Gastroesophageal sphincter (tissue), 4 donors: ENCODE measurements at regions not wholly inside any gene's neighbourhood (a gene's known extent, or its start where the extent isn't known, plus 50 kb on each side); places are given as distances from the start of the nearest gene placed in this dataset.

ENCODE experiments used
- ATAC-seq: fragments of 150-250 bp; one replicate; pipeline ENCODE4 v1.9.1; 2016; ENCODE audit warnings: mild to moderate bottlenecking, moderate library complexity
- H3K27ac ChIP-seq, 4 donors: fragments of 200-600 bp; sonication (generic) in 3 of 4; 1 replicate in 3 of 4; 2 replicates in 1 of 4; pipeline ENCODE4 v1.5.1; 2016 to 2019
- H3K27me3 ChIP-seq: fragments of 200-600 bp; sonication (generic); one replicate; pipeline ENCODE4 v1.5.1; 2019
- H3K36me3 ChIP-seq, 2 donors: fragments of 200-600 bp; sonication (generic); one replicate each; pipeline ENCODE4 v1.5.1; 2019; ENCODE audit warnings: control low read depth in 1 of 2
- H3K4me1 ChIP-seq, 3 donors: fragments of 200-600 bp; sonication (generic); 1 replicate in 2 of 3; 2 replicates in 1 of 3; pipeline ENCODE4 v1.5.1; 2016 to 2019; ENCODE audit warnings: control low read depth in 2 of 3
- H3K4me3 ChIP-seq, 2 donors: fragments of 200-600 bp; sonication (generic); one replicate each; pipeline ENCODE4 v1.5.1; 2019; ENCODE audit warnings: mild to moderate bottlenecking in 1 of 2, moderate library complexity in 1 of 2
- H3K9me3 ChIP-seq, 3 donors: fragments of 200-600 bp; sonication (generic); one replicate each; pipeline ENCODE4 v1.5.1; 2017 to 2019; ENCODE audit warnings: control low read depth in 2 of 3
- EP300 ChIP-seq: sonication (generic); formaldehyde crosslinking; IDR thresholded peaks from one replicate; pipeline ENCODE4 v1.6.1; 2017; ENCODE audit warnings: antibody characterized with exemption, mild to moderate bottlenecking
- POLR2A ChIP-seq, 2 donors: fragments of 450-650 bp; IDR thresholded peaks; one replicate each; pipeline ENCODE4 v1.6.1; 2017; ENCODE audit warnings: antibody characterized with exemption in 2 of 2, mild to moderate bottlenecking in 2 of 2, moderate library complexity in 1 of 2
- POLR2AphosphoS5 ChIP-seq: sonication (generic); formaldehyde crosslinking; IDR thresholded peaks from one replicate; pipeline ENCODE4 v1.6.1; 2017; ENCODE audit warnings: antibody characterized with exemption
- WGBS, 2 donors: methylation state at CpG; one replicate each; pipeline ENCODE4 v1.1.5; 2018; ENCODE audit warnings: low coverage in 1 of 2; 5-methylcytosine and 5-hydroxymethylcytosine counted together
- TF ChIP-seq, protein P1 (sequence below), 4 experiments: fragments of 200-600 bp in 2 of 4; fragments of 450-650 bp in 2 of 4; sonication (generic) in 1 of 4; IDR thresholded peaks; one replicate each; pipeline ENCODE4 v1.5.1; 2017 to 2019; ENCODE audit warnings: antibody characterized with exemption in 4 of 4, mild to moderate bottlenecking in 2 of 4, moderate library complexity in 2 of 4

DNA sequence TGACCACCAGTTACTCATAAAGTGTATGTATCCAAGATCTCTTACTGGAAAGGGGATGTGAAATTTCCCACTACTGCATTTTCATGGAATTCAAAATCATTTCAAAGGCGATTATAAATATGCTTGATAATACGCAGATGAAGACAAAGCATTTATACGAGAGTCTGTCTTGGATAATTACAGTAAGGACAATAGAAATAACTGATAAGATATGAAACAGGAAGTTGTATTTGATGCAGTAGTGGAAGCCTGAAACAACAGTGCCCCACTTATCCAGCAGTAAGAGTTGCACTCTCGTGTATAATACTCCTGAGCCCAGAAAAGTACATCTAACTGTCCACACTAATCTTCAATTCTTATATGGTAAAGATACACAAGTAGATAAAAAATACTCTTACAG lies 188.7 kb upstream of the POU5F2 start:
- no peak for ATAC-seq
- H3K36me3 ChIP-seq, result no peaks in the 10 kb centered on the region

DNA sequence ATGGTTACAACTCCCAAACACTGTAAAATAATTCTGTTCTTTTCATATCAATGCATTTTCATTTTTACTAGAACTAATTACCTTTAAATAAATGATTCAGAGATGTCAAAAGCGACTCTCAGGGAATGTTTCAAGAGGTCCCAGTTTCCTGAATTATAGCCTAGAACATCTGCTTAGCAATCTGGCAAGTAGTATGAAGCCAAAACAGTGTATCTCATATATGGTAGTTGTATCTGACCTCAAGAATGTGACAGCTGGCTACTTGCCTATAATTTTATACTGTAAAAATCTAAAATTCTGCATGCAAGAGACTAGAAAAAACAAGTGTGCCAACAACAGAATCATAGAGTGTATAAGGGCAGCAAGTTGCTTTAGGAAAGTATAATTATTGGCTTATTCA lies 187.7 kb upstream of the POU5F2 start:
- no peaks in the 10 kb centered on the region for H3K9me3 ChIP-seq
- H3K27ac ChIP-seq, result no peak overlapping the region
- H3K4me1 ChIP-seq, result no peaks in the 10 kb centered on the region
- H3K36me3 ChIP-seq, result no peaks in the 10 kb centered on the region
- TF ChIP-seq EP300 (no peak), POLR2AphosphoS5 (no peak), POLR2A (IDR thresholded peaks at IDR 0.05) (no peak)
- TF ChIP-seq, protein P1, sequence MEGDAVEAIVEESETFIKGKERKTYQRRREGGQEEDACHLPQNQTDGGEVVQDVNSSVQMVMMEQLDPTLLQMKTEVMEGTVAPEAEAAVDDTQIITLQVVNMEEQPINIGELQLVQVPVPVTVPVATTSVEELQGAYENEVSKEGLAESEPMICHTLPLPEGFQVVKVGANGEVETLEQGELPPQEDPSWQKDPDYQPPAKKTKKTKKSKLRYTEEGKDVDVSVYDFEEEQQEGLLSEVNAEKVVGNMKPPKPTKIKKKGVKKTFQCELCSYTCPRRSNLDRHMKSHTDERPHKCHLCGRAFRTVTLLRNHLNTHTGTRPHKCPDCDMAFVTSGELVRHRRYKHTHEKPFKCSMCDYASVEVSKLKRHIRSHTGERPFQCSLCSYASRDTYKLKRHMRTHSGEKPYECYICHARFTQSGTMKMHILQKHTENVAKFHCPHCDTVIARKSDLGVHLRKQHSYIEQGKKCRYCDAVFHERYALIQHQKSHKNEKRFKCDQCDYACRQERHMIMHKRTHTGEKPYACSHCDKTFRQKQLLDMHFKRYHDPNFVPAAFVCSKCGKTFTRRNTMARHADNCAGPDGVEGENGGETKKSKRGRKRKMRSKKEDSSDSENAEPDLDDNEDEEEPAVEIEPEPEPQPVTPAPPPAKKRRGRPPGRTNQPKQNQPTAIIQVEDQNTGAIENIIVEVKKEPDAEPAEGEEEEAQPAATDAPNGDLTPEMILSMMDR (IDR thresholded peaks at IDR 0.05), result no peak
- no peak for ATAC-seq
- H3K4me3 ChIP-seq, result no peak overlapping the region
- 57 to 60% methylated on average over 1 of the region's 1 CpG for WGBS, 2 donors
- no peaks in the 10 kb centered on the region for H3K27me3 ChIP-seq

More for the DNA sequence above, 188.7 kb upstream of the POU5F2 start:
- Histone ChIP-seq H3K4me3 (no peak overlapping the region), H3K9me3 (no peaks in the 10 kb centered on the region), H3K27ac (no peak overlapping the region), H3K27me3 (no peaks in the 10 kb centered on the region), H3K4me1 (no peaks in the 10 kb centered on the region)
- TF ChIP-seq POLR2A (IDR thresholded peaks at IDR 0.05), result no peak
- TF ChIP-seq EP300, result no peak
- TF ChIP-seq POLR2AphosphoS5, result no peak
- TF ChIP-seq, protein P1 (IDR thresholded peaks at IDR 0.05), result no peak
- 77 to 81% methylated on average over 3 to 4 of the region's 4 CpGs for WGBS, 2 donors

DNA sequence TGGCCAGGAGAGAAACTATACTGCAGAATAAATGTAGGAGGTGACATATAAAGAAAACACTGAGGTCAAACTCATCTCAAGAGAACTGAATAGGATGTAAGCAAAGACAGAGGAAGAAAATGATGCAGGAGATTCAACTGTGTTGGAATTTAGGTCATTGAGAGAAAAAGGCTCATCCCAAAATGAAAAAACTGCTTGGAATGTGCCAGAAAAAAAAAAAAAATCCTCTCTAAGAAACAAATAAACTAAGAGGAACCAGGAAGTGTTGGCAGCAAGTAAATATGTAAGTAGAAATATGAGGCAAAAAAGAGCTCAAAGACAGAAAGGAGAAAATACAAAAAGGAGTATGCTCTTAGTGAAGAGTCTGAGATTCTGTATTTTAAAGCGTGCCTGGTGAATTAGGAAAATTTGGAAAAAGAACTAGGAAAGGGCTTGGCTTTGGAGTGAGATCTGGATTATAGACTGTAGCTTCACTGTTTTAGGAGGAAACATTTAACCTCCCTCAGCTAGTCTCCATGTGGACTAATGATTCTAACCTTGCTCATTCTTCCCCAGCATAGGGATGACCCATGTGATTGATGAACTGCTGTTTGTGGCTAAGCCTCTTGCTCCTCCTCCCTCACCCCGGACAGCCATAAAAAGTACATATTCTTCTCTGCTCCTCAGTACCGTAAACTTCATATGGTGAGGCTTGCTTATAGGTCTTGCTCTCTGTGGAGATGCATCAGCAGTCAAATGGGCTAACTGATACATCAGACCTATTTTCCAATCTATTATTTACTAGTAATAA lies 185.6 kb upstream of the POU5F2 start:
- no peak for ATAC-seq
- no peaks in the 10 kb centered on the region for H3K27me3 ChIP-seq
- H3K4me3 ChIP-seq, result no peak overlapping the region
- WGBS, 2 donors, result 64 to 88% methylated on average over 2 to 3 of the region's 3 CpGs
- H3K9me3 ChIP-seq, result no peaks in the 10 kb centered on the region
- no peak for TF ChIP-seq POLR2AphosphoS5
- TF ChIP-seq POLR2A (IDR thresholded peaks at IDR 0.05), result no peak
- TF ChIP-seq, protein P1 (IDR thresholded peaks at IDR 0.05), result no peak
- H3K36me3 ChIP-seq, result no peaks in the 10 kb centered on the region
- H3K4me1 ChIP-seq, result no peaks in the 10 kb centered on the region
- no peak overlapping the region for H3K27ac ChIP-seq

DNA sequence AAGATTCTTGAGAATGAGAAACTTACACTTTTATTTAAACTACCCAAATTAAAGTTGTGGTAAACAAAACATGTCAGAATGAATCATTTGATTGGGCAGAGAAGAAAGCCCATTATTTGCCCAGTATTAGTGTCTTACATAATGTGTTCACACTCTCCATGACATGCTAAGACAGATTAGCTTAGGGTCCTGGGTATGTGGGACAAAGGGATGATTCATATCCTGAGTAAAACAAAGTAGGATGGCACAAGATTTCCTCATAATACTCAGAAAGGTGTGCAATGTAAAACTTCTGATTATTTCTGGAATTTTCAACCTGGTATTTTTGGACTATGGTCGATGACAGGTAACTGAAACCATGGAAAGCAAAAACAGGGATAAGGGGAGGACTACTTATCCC lies 183.9 kb upstream of the POU5F2 start:
- no peaks in the 10 kb centered on the region for H3K9me3 ChIP-seq
- 93 to 100% methylated on average over 1 of the region's 1 CpG for WGBS, 2 donors
- no peaks in the 10 kb centered on the region for H3K4me1 ChIP-seq
- H3K27me3 ChIP-seq, result no peaks in the 10 kb centered on the region
- no peak for ATAC-seq
- H3K4me3 ChIP-seq, result no peak overlapping the region
- no peak for TF ChIP-seq POLR2A (IDR thresholded peaks at IDR 0.05)
- no peaks in the 10 kb centered on the region for H3K36me3 ChIP-seq
- no peak overlapping the region for H3K27ac ChIP-seq

DNA sequence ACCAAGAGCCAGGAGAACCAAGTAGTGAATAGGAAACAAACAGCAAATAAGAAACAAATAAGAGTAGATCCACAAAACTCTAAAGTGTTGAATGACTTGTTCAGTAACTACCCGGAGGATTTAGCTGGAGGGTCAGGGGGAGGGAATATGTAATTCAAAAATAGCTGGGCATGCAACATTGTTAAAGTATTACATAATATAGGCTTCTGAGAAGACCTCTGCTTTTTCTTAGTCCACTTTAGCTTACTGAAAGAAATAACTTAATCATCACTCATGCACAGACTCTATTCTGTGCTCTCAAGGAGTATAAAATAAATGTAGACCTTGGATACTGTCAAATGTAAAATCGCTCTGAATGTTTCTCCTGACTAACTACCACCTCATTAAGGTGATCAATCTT lies 183.2 kb upstream of the POU5F2 start:
- TF ChIP-seq POLR2AphosphoS5 (no peak), POLR2A (IDR thresholded peaks at IDR 0.05) (no peak), EP300 (no peak)
- TF ChIP-seq, protein P1 (IDR thresholded peaks at IDR 0.05), result no peak

More for the DNA sequence above, 183.2 kb upstream of the POU5F2 start:
- no peaks in the 10 kb centered on the region for H3K36me3 ChIP-seq
- H3K9me3 ChIP-seq, result no peaks in the 10 kb centered on the region
- no peak overlapping the region for H3K27ac ChIP-seq
- H3K4me1 ChIP-seq, result no peaks in the 10 kb centered on the region
- WGBS, 2 donors, result 40 to 57% methylated on average over 2 of the region's 2 CpGs
- no peak overlapping the region for H3K4me3 ChIP-seq
- no peaks in the 10 kb centered on the region for H3K27me3 ChIP-seq
- no peak for ATAC-seq
